Spleen (tissue), 7 donors: ENCODE measurements at regions not wholly inside any gene's neighbourhood (a gene's known extent, or its start where the extent isn't known, plus 50 kb on each side); places are given as distances from the start of the nearest gene placed in this dataset.

Experiments
- CTCF ChIP-seq, 11 experiments: fragments of 200-600 bp in 7 of 11; fragments of 450-650 bp in 4 of 11; sonication (generic) in 4 of 11; IDR thresholded peaks in 8 of 11; conservative IDR thresholded peaks in 3 of 11; 1 replicate in 7 of 11; 2 replicates in 4 of 11; pipeline versions ENCODE4 v1.4.0 to v1.8.0; 2016 to 2021; ENCODE audit warnings: antibody characterized with exemption in 11 of 11, inconsistent platforms in 4 of 11, mild to moderate bottlenecking in 1 of 11
- POLR2A ChIP-seq, 3 donors: fragments of 450-650 bp; IDR thresholded peaks; one replicate each; pipeline ENCODE4 v1.5.1; 2017; ENCODE audit warnings: antibody characterized with exemption in 3 of 3, mild to moderate bottlenecking in 1 of 3
- POLR2AphosphoS5 ChIP-seq, 3 donors: sonication (generic); formaldehyde crosslinking; IDR thresholded peaks; one replicate each; pipeline ENCODE4 v1.5.1; 2017; ENCODE audit warnings: antibody characterized with exemption in 3 of 3
- donor health status: DM: no; HTN: no; CAD: no; lungs with moderate emphysema.
- donor health status: DM: no; HTN: no; CAD: no.
- donor health status: DM: no; HTN: no; CAD: no.

- TF ChIP-seq POLR2AphosphoS5 (IDR thresholded peaks at IDR 0.05), result no peak
- TF ChIP-seq CTCF (IDR thresholded peaks at IDR 0.05 in 8 of 11, conservative IDR thresholded peaks at IDR 0.05 in 3 of 11), result no peak
- TF ChIP-seq POLR2A (IDR thresholded peaks at IDR 0.05), result no peak
Measured at GRCh38 chr1:5729636-5730145, 262.5 kb downstream of the NPHP4 start.
